AG09309 (cell line): ENCODE measurements at regions not wholly inside any gene's neighbourhood (a gene's known extent, or its start where the extent isn't known, plus 50 kb on each side); places are given as distances from the start of the nearest gene placed in this dataset.

Experiments used
- DNase-seq: peaks from one replicate; pipeline ENCODE4 v3.0.0-alpha.2; 2010; ENCODE audit warnings: low read depth
- H3K4me3 ChIP-seq: 2 replicates; pipeline ENCODE4 v1.5.1; 2011; ENCODE audit warnings: mild to moderate bottlenecking, low read depth, low read length, moderate library complexity; ENCODE audit not compliant: control insufficient read depth
- TF ChIP-seq, protein P1 (sequence below): IDR thresholded peaks from 2 replicates; pipeline ENCODE4 v1.5.1; 2011; ENCODE audit warnings: mild to moderate bottlenecking, low read depth, low read length, inconsistent platforms; ENCODE audit not compliant: insufficient read depth, control insufficient read depth; ENCODE audit errors: missing control alignments

DNA sequence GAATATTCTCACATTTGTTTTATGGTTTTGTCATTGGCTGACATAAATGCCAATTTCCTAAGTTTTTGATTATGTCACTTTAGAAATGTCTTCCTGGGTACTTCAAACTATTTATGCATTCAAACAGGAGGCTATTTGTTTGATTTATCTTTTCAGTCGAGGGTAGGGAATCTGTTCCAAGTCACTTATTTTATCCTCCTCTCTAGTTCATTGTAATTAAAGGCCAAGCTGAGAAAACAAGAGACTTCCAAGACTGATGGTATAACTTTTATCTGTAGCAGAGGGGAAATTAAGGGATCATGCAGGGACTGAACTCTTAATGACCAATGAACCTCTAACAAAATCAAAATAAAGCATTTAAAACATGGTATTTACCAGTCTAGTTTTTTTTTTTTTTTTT is 968.4 kb downstream of the SORCS3 start:
- DNase-seq: no peak
- no peak overlapping the region for H3K4me3 ChIP-seq
- TF ChIP-seq, protein P1, sequence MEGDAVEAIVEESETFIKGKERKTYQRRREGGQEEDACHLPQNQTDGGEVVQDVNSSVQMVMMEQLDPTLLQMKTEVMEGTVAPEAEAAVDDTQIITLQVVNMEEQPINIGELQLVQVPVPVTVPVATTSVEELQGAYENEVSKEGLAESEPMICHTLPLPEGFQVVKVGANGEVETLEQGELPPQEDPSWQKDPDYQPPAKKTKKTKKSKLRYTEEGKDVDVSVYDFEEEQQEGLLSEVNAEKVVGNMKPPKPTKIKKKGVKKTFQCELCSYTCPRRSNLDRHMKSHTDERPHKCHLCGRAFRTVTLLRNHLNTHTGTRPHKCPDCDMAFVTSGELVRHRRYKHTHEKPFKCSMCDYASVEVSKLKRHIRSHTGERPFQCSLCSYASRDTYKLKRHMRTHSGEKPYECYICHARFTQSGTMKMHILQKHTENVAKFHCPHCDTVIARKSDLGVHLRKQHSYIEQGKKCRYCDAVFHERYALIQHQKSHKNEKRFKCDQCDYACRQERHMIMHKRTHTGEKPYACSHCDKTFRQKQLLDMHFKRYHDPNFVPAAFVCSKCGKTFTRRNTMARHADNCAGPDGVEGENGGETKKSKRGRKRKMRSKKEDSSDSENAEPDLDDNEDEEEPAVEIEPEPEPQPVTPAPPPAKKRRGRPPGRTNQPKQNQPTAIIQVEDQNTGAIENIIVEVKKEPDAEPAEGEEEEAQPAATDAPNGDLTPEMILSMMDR: no peak

DNA sequence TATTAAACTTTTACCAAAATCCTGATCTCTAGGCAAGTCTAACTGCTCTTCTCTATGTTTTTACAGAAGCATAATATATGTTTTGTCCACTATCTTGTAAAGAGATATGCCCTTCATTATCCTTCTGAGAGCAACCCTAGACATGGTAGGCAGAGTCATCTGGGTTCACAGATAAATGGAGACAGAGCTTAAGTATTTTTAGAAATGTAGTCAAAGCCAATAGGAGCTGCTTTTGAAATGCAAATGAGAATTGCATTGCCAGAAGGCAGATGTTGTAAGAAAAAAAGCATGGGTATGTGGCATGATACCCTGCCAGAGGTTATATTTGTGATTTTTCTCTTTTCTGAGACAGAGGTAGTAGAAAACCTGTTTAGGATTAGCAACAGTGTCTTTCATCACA is 964.8 kb downstream of the SORCS3 start:
- H3K4me3 ChIP-seq: no peak overlapping the region
- no peak for DNase-seq
- TF ChIP-seq, protein P1: no peak

DNA sequence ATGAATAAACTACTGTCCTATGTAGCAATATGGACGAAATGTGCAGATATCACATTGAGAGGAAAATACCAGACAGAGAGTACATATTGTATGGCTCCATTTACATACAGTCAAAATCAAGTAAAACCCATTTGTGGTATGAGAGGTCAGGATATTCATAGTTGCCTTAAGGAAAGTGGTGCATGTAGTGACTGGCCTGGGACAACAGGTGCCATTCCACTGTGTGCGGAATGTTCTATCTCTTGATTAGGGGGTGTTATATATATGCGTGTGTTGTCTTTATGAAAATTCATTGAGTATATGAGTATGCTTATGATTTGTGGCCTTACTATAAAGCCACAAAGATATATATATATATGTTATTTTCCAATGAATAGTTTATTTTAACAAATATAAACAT is 964.0 kb downstream of the SORCS3 start:
- DNase-seq: no peak
- TF ChIP-seq, protein P1: no peak

DNA sequence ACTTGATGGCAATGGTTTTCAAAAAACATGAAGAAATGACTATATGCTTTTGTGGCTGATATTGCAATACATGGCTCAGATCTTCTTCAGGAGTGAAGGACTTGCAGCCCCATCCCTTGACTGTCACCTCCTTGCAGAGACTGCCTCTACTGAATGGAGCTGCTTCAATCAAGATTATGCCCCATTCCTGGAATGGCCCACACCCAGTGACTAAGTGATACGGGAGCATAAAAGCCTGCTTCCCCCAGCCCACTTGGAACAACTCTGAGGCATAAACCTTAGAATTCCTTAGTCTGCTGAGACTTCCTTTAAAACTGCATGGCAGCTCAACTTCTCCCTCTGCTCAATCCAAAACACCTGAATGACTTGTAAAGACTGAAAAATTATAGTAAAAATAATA is 957.1 kb downstream of the SORCS3 start:
- TF ChIP-seq, protein P1: no peak

More for the DNA sequence above, 964.0 kb downstream of the SORCS3 start:
- no peak overlapping the region for H3K4me3 ChIP-seq

DNA sequence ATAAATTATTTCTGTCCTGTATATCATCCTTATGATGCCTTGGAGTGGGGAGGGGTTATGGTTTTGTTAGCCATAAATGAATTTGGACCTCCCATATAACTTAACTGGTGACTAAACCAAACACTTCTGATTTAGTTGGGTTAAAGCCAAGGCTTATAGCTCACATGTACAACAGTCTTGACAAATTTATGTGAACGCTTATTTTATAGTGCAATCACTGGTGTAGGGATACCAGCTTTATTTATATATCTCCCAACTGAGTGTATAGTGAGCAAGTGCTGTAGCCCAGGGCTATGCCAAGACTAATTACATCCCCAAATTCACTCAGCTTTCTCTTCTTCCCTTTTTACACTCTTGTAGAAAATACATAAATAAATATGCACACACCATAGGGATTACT is 956.2 kb downstream of the SORCS3 start:
- H3K4me3 ChIP-seq: no peak overlapping the region
- no peak for DNase-seq
- TF ChIP-seq, protein P1: no peak

More for the DNA sequence above, 957.1 kb downstream of the SORCS3 start:
- no peak for DNase-seq
- no peak overlapping the region for H3K4me3 ChIP-seq

DNA sequence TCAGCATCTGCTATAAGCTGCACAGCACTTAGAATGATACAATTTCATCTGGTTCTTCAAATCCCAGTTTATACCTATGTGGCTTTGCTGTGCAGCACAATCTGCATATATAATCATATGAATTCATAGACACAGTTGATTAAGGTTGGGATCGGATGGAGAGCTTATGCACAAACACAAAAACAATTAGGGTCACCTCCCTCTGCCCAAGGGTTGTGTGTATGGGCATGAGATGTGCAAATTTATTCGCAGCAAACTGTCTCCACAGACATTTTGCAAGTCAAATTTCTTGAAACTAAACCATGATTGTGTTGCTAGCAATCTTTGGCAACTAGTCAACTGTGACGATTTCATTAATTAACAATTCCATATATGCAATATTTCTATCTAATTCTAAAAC is 955.7 kb downstream of the SORCS3 start:
- TF ChIP-seq, protein P1: no peak
- no peak for DNase-seq
- H3K4me3 ChIP-seq: no peak overlapping the region

DNA sequence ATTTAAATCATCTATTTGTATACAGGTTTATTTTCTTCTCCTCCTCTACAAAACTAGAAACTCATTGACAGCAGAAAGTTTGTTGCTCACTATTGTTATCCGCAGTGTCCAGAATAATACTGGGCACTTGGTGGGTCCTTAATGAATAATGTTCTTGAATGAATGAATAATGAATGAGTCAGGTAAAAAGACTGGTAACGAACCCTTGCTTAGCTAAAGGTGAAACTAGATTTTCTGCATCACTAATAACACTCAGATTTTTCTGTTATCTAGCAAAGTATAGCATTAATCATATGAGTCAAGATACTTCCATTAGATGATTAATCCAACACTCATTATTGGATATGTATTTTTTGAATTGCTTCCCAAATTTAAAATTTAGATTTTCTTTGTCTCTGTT is 953.2 kb downstream of the SORCS3 start:
- H3K4me3 ChIP-seq: no peak overlapping the region
- DNase-seq: no peak
- TF ChIP-seq, protein P1: no peak
